HepG2 (cell line): ENCODE measurements at regions not wholly inside any gene's neighbourhood (a gene's known extent, or its start where the extent isn't known, plus 50 kb on each side); places are given as distances from the start of the nearest gene placed in this dataset.

Source experiments
- ATAC-seq: fragments of 200-7000 bp; cut with Tn5 transposase; 3 replicates; pipeline ENCODE4 v1.9.1; 2020; ENCODE audit warnings: mild to moderate bottlenecking, moderate library complexity
- BruUV-seq: library from RNA; stranded (reverse); fragments of 400-500 nt; replicated peaks from 2 replicates; lab custom pipeline; 2021; lab: Mats Ljungman, UMichigan
- CTCF ChIA-PET: fragments of 300-600 bp; formaldehyde crosslinking; extraction: SDS; loops from one replicate; lab custom pipeline; 2021; ENCODE audit warnings: low total read pairs, inconsistent platforms, low intra/inter-chr PET ratio; lab: Yijun Ruan, JAX
- POLR2A ChIA-PET: fragments of 350-600 bp; sonication (Branson Sonifier 250); formaldehyde crosslinking; loops from one replicate; lab custom pipeline; 2020; ENCODE audit warnings: antibody characterized with exemption, inconsistent platforms; lab: Yijun Ruan, JAX
- DNase-seq: peaks from one replicate; pipeline ENCODE4 v3.0.0-alpha.2; 2015; ENCODE audit warnings: low spot score
- FAIRE-seq: peaks from 3 replicates; lab custom pipeline; 2011; peaks lifted over from hg19 to GRCh38; lab: Jason Lieb, UNC
- H2AFZ ChIP-seq: one replicate; pipeline ENCODE4 v1.6.1; 2011; ENCODE audit warnings: low read length, inconsistent platforms
- H3K27ac ChIP-seq: fragments of 300-600 bp; 3 replicates; pipeline ENCODE4 v1.8.0; 2011; ENCODE audit warnings: mixed run types, mild to moderate bottlenecking, mixed read lengths, low read length, inconsistent platforms; ENCODE audit not compliant: insufficient read depth; ENCODE audit errors: extremely low read length
- H3K27me3 ChIP-seq, 2 experiments: fragments of 200-600 bp in 1 of 2; 2 replicates in 1 of 2; 3 replicates in 1 of 2; pipeline versions ENCODE4 v1.6.0 to v1.8.0; 2011; ENCODE audit warnings: low read length in 2 of 2, mild to moderate bottlenecking in 2 of 2, moderate library complexity in 2 of 2, inconsistent platforms in 1 of 2; ENCODE audit not compliant: insufficient read depth in 2 of 2, control insufficient read depth in 1 of 2
- H3K36me3 ChIP-seq, 2 experiments: fragments of 200-600 bp in 1 of 2; replicated peaks in 1 of 2; 2 replicates in 1 of 2; 3 replicates in 1 of 2; pipeline versions ENCODE4 v1.5.1 to v1.8.0; 2011; ENCODE audit warnings: low read length in 2 of 2, inconsistent platforms in 1 of 2; ENCODE audit not compliant: insufficient read depth in 2 of 2, control insufficient read depth in 1 of 2
- H3K4me1 ChIP-seq: 2 replicates; pipeline ENCODE4 v1.5.1; 2012; ENCODE audit warnings: low read length, inconsistent platforms; ENCODE audit not compliant: insufficient read depth
- H3K4me2 ChIP-seq: 2 replicates; pipeline ENCODE4 v1.6.0; 2011; ENCODE audit warnings: low read depth, low read length, inconsistent platforms
- H3K4me3 ChIP-seq, 3 experiments: fragments of 200-600 bp in 1 of 3; sonication (generic), shearing (Covaris generic) in 1 of 3; replicated peaks in 1 of 3; 2 replicates each; pipeline ENCODE4 v1.5.1; 2011 to 2016; ENCODE audit warnings: low read length in 3 of 3, inconsistent platforms in 2 of 3, low read depth in 2 of 3, mild to moderate bottlenecking in 2 of 3, control low read depth in 1 of 3, mixed read lengths in 1 of 3; ENCODE audit not compliant: insufficient read depth in 1 of 3
- H3K79me2 ChIP-seq: one replicate; pipeline ENCODE4 v1.6.1; 2011; ENCODE audit warnings: low read length, inconsistent platforms; ENCODE audit not compliant: insufficient read depth
- H3K9ac ChIP-seq: 2 replicates; pipeline ENCODE4 v1.6.0; 2011; ENCODE audit warnings: mild to moderate bottlenecking, low read depth, low read length, inconsistent platforms; ENCODE audit not compliant: insufficient read depth
- H3K9me3 ChIP-seq: 2 replicates; pipeline ENCODE4 v1.5.1; 2012; ENCODE audit warnings: mild to moderate bottlenecking, low read length
- H4K20me1 ChIP-seq: 2 replicates; pipeline ENCODE4 v1.6.0; 2011; ENCODE audit warnings: inconsistent platforms, mild to moderate bottlenecking, low read length, moderate library complexity; ENCODE audit not compliant: insufficient read depth
- CEBPZ ChIP-seq: IDR thresholded peaks from 2 replicates; pipeline ENCODE4 v1.6.1; 2012; ENCODE audit warnings: low read length, improper control_type of control experiment
- CENPBD1 ChIP-seq: sonication (generic); formaldehyde crosslinking; IDR thresholded peaks from 2 replicates; pipeline ENCODE4 v1.8.0; 2022; ENCODE audit warnings: missing genetic modification reagents, low read depth, mild to moderate bottlenecking, borderline replicate concordance
- HOXA7 ChIP-seq: sonication (generic); formaldehyde crosslinking; IDR thresholded peaks from 2 replicates; pipeline ENCODE4 v1.8.1; 2022; ENCODE audit warnings: mild to moderate bottlenecking, missing genetic modification reagents, moderate library complexity
- KDM5B ChIP-seq: sonication (generic); formaldehyde crosslinking; IDR thresholded peaks from 2 replicates; pipeline ENCODE4 v1.4.0; 2020; ENCODE audit warnings: missing genetic modification reagents, mild to moderate bottlenecking, borderline replicate concordance
- KMT2B ChIP-seq: IDR thresholded peaks from 2 replicates; pipeline ENCODE4 v1.6.1; 2016; ENCODE audit warnings: missing genetic modification reagents, missing compliant biosample characterization
- ZNF12 ChIP-seq: sonication (generic); formaldehyde crosslinking; IDR thresholded peaks from 2 replicates; pipeline ENCODE4 v1.5.0; 2020; ENCODE audit warnings: missing genetic modification reagents
- ZNF367 ChIP-seq: sonication (generic); formaldehyde crosslinking; IDR thresholded peaks from 2 replicates; pipeline ENCODE4 v1.4.0; 2020; ENCODE audit warnings: missing genetic modification reagents, borderline replicate concordance
- ZNF629 ChIP-seq: sonication (generic); formaldehyde crosslinking; conservative IDR thresholded peaks from 2 replicates; pipeline ENCODE4 v1.5.0; 2020; ENCODE audit warnings: missing genetic modification reagents
- ZNF766 ChIP-seq: sonication (generic); formaldehyde crosslinking; IDR thresholded peaks from 2 replicates; pipeline ENCODE4 v1.5.0; 2020; ENCODE audit warnings: missing genetic modification reagents, borderline replicate concordance
- ZNF792 ChIP-seq: IDR thresholded peaks from 2 replicates; pipeline ENCODE4 v1.6.1; 2016
- WGBS: methylation state at CpG from one replicate; pipeline ENCODE4 v1.1.6; 2017; ENCODE audit warnings: low lambda C conversion rate; 5-methylcytosine and 5-hydroxymethylcytosine counted together
- in situ Hi-C: cut with HindIII; loops from 2 replicates; pipeline ENCODE4 v1.10.0; 2017; ENCODE audit warnings: low pct_unique_long_range_greater_than_20kb; ENCODE audit not compliant: extremely low pct_ligation_motif_present
- intact Hi-C: fragments of 100-400 bp; cut with micrococcal nuclease; formaldehyde crosslinking; loops from one replicate; pipeline ENCODE4 v1.10.0; 2022; ENCODE audit not compliant: unreplicated experiment
- TF ChIP-seq, protein P1 (sequence below): sonication (generic); formaldehyde crosslinking; IDR thresholded peaks from 2 replicates; pipeline ENCODE4 v1.4.0; 2020; ENCODE audit warnings: missing genetic modification reagents
- TF ChIP-seq, protein P2 (sequence below): sonication (generic); formaldehyde crosslinking; IDR thresholded peaks from 2 replicates; pipeline ENCODE4 v1.4.0; 2020; ENCODE audit warnings: missing genetic modification reagents

DNA sequence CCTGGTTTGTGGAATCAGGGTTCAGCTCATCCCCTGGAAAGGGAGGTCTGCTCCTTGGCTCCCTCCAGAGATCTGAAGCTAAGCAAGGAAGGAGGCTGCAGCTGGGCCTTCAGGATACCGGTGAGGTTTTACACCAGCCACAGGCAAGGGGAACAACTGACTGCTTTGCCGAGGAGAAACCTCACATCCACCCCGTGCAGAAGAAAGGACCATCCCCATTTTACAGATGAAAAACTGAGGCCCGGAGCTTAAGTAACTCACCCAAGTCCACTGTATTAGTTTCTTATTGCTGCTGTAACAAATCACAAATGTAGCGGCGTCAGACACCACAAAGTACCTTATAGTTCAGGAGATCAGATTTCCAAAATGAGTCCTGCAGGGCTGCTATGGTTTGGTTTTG, 173.7 kb downstream of the MN1 start:
- peak overlapping the region; percentile 80 for H3K4me2 ChIP-seq
- 66% methylated on average over 3 of the region's 6 CpGs for WGBS
- H3K27ac ChIP-seq = no peak overlapping the region
- BruUV-seq = no TSS peak
- no peaks in the 10 kb centered on the region for H3K79me2 ChIP-seq
- H3K9me3 ChIP-seq = no peaks in the 10 kb centered on the region
- intact Hi-C loops (loop anchor here (5.0 kb wide), 1 partner anchor 221 kb away; no protein-coding TSS in a partner anchor), in situ Hi-C loops (no loop called here)
- no peaks in the 10 kb centered on the region for H4K20me1 ChIP-seq
- no peaks in the 10 kb centered on the region for H3K36me3 ChIP-seq
- ChIA-PET CTCF (no interaction called here), POLR2A (no interaction called here)
- peak; percentile 62 for TF ChIP-seq ZNF629 (CRISPR knock-in tag)
- no peak for TF ChIP-seq CEBPZ
- TF ChIP-seq ZNF12 = peak; percentile 52; the same call in 1 of the 2 replicates
- H3K4me3 ChIP-seq = no peak overlapping the region
- H2AFZ ChIP-seq = no peak overlapping the region
- no peaks in the 10 kb centered on the region; a peak in 1 of 5 replicates for H3K27me3 ChIP-seq
- H3K4me1 ChIP-seq = peaks cover 42% of the 10 kb centered on the region
- no peak for ATAC-seq
- no peak for DNase-seq
- H3K9ac ChIP-seq = no peak overlapping the region
- no peak for FAIRE-seq

DNA sequence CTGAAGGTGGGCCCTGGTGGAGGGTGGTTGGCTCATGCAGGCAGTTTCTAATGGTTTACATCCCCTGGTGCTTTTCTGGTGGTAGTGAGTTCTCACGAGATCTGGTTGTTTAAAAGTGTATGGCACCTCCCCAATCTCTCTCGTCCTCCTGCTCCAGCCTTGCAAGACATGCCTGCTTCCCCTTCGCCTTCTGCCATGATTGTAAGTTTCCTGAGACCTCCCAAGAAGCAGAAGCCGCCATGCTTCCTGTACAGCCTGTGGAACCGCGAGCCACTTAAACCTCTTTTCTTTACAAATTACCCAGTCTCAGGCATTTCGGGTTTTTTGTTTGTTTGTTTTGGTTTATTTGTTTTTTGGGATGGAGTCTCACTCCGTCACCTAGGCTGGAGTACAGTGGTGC, 173.2 kb downstream of the MN1 start:
- BruUV-seq = no TSS peak
- no peak overlapping the region for H3K27ac ChIP-seq
- H3K9me3 ChIP-seq = no peaks in the 10 kb centered on the region
- H2AFZ ChIP-seq = no peak overlapping the region
- 58% methylated on average over 8 of the region's 8 CpGs for WGBS
- ChIA-PET CTCF (no interaction called here), POLR2A (no interaction called here)
- H3K36me3 ChIP-seq = no peaks in the 10 kb centered on the region
- intact Hi-C loops (loop anchor here (5.0 kb wide), 1 partner anchor 221 kb away; no protein-coding TSS in a partner anchor), in situ Hi-C loops (no loop called here)
- no peak for DNase-seq
- H3K4me3 ChIP-seq = no peak overlapping the region
- H3K4me1 ChIP-seq = peaks cover 47% of the 10 kb centered on the region
- no peak for ATAC-seq
- no peak overlapping the region for H3K9ac ChIP-seq
- no peaks in the 10 kb centered on the region for H4K20me1 ChIP-seq
- H3K79me2 ChIP-seq = no peaks in the 10 kb centered on the region
- H3K4me2 ChIP-seq = no peak overlapping the region
- H3K27me3 ChIP-seq = no peaks in the 10 kb centered on the region; a peak in 1 of 5 replicates
- no peak for FAIRE-seq
- TF ChIP-seq ZNF792 (CRISPR knock-in tag) (no peak), KDM5B (CRISPR knock-in tag) (no peak), CENPBD1 (CRISPR knock-in tag) (no peak), KMT2B (CRISPR knock-in tag) (no peak), ZNF367 (CRISPR knock-in tag) (no peak), HOXA7 (CRISPR knock-in tag) (no peak), ZNF766 (no peak)
- TF ChIP-seq, protein P1, sequence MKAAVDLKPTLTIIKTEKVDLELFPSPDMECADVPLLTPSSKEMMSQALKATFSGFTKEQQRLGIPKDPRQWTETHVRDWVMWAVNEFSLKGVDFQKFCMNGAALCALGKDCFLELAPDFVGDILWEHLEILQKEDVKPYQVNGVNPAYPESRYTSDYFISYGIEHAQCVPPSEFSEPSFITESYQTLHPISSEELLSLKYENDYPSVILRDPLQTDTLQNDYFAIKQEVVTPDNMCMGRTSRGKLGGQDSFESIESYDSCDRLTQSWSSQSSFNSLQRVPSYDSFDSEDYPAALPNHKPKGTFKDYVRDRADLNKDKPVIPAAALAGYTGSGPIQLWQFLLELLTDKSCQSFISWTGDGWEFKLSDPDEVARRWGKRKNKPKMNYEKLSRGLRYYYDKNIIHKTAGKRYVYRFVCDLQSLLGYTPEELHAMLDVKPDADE (CRISPR knock-in tag) = no peak
- TF ChIP-seq, protein P2, sequence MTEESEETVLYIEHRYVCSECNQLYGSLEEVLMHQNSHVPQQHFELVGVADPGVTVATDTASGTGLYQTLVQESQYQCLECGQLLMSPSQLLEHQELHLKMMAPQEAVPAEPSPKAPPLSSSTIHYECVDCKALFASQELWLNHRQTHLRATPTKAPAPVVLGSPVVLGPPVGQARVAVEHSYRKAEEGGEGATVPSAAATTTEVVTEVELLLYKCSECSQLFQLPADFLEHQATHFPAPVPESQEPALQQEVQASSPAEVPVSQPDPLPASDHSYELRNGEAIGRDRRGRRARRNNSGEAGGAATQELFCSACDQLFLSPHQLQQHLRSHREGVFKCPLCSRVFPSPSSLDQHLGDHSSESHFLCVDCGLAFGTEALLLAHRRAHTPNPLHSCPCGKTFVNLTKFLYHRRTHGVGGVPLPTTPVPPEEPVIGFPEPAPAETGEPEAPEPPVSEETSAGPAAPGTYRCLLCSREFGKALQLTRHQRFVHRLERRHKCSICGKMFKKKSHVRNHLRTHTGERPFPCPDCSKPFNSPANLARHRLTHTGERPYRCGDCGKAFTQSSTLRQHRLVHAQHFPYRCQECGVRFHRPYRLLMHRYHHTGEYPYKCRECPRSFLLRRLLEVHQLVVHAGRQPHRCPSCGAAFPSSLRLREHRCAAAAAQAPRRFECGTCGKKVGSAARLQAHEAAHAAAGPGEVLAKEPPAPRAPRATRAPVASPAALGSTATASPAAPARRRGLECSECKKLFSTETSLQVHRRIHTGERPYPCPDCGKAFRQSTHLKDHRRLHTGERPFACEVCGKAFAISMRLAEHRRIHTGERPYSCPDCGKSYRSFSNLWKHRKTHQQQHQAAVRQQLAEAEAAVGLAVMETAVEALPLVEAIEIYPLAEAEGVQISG (CRISPR knock-in tag) = no peak
